Gastroesophageal sphincter (tissue), 3 donors: ENCODE measurements at regions not wholly inside any gene's neighbourhood (a gene's known extent, or its start where the extent isn't known, plus 50 kb on each side); places are given as distances from the start of the nearest gene placed in this dataset.

Experiments used
- POLR2A ChIP-seq, 2 donors: fragments of 450-650 bp; IDR thresholded peaks; one replicate each; pipeline ENCODE4 v1.6.1; 2017; ENCODE audit warnings: antibody characterized with exemption in 2 of 2, mild to moderate bottlenecking in 2 of 2, moderate library complexity in 1 of 2
- TF ChIP-seq, protein P1 (sequence below), 4 experiments: fragments of 200-600 bp in 2 of 4; fragments of 450-650 bp in 2 of 4; sonication (generic) in 1 of 4; IDR thresholded peaks; one replicate each; pipeline ENCODE4 v1.5.1; 2017 to 2019; ENCODE audit warnings: antibody characterized with exemption in 4 of 4, mild to moderate bottlenecking in 2 of 4, moderate library complexity in 2 of 4

DNA sequence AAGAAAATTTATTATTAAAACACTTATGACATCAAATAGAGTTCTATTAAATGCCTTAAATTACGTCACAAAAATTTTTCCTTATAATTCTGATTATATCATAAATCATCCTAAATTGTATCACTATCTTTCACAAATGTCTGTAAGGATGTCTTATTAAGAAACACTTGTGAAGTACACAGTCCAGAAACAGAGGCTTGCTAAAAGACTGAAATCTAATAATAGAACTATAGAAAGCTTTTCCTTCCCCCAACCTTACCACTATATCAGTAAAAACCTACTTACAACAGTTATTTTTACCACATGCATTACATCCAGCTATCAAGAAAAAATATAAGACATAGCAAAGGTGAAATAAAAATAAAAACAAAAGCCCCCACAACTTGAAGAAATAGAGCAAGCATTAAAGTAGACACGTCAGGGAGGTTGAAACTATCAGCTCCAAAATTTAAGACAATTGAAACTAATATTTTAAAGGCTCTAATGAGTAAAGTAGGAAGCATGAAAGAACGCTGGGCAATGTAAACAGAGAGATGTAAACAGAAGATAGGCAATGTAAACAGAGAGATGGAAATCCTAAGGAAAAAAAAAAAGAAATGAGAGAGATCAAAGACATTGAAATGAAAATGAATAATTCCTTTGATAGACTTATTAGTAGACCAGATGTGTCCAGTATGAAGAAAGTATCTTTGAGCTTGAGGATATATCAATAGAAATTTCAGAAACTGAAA is 94.9 kb upstream of the TECRL start:
- TF ChIP-seq, protein P1, sequence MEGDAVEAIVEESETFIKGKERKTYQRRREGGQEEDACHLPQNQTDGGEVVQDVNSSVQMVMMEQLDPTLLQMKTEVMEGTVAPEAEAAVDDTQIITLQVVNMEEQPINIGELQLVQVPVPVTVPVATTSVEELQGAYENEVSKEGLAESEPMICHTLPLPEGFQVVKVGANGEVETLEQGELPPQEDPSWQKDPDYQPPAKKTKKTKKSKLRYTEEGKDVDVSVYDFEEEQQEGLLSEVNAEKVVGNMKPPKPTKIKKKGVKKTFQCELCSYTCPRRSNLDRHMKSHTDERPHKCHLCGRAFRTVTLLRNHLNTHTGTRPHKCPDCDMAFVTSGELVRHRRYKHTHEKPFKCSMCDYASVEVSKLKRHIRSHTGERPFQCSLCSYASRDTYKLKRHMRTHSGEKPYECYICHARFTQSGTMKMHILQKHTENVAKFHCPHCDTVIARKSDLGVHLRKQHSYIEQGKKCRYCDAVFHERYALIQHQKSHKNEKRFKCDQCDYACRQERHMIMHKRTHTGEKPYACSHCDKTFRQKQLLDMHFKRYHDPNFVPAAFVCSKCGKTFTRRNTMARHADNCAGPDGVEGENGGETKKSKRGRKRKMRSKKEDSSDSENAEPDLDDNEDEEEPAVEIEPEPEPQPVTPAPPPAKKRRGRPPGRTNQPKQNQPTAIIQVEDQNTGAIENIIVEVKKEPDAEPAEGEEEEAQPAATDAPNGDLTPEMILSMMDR (IDR thresholded peaks at IDR 0.05): no peak
- no peak for TF ChIP-seq POLR2A (IDR thresholded peaks at IDR 0.05)
